ENCODE measurements at regions not wholly inside any gene's neighbourhood (a gene's known extent, or its start where the extent isn't known, plus 50 kb on each side); places are given as distances from the start of the nearest gene placed in this dataset.

- intact Hi-C loops (cut with micrococcal nuclease) (no loop called here), dilution Hi-C loops (cut with MboI; ENCODE audit: extremely low pct_ligation_motif_present, low sequenced_read_pairs) (no loop called here)
- POLR2A ChIA-PET, result no interaction called here
- Histone ChIP-seq H3K9ac (replicated peaks; ENCODE audit: extremely low read depth, insufficient read depth, low read length) (no peak overlapping the region), H3K27ac (ENCODE audit: insufficient read depth, low read depth, low read length) (no peak overlapping the region), H3K79me2 (ENCODE audit: control insufficient read depth, insufficient read depth, low read length) (no peaks in the 10 kb centered on the region), H3K4me1 (ENCODE audit: control insufficient read depth, extremely low read depth, insufficient read depth, low read length) (peaks cover 13% of the 10 kb centered on the region), H3K9me3 (replicated peaks; ENCODE audit: control insufficient read depth, insufficient read depth, low read length) (no peaks in the 10 kb centered on the region), H3K36me3 (ENCODE audit: control insufficient read depth in 2 of 2, extremely low read depth in 1 of 2, insufficient read depth in 2 of 2, low read length in 2 of 2) (peaks cover 0 to 13% of the 10 kb centered on the region in 2 experiments), H2AFZ (ENCODE audit: low read depth, low read length) (no peak overlapping the region), H3K9me1 (replicated peaks; ENCODE audit: control insufficient read depth, extremely low read depth, insufficient read depth, low read length) (no peaks in the 10 kb centered on the region), H4K20me1 (replicated peaks; ENCODE audit: control insufficient read depth, extremely low read depth, insufficient read depth, low read length) (no peaks in the 10 kb centered on the region), H3K4me3 (replicated peaks in 1 of 3; ENCODE audit: insufficient read depth in 1 of 3, low read depth in 1 of 3, low read length in 3 of 3) (no peak overlapping the region), H3K27me3 (ENCODE audit: control insufficient read depth in 2 of 2, insufficient read depth in 2 of 2, low read length in 2 of 2) (no peaks in the 10 kb centered on the region), H3K4me2 (ENCODE audit: insufficient read depth, low read length) (no peak overlapping the region)
- CTCF ChIA-PET, result no interaction called here
- TF ChIP-seq POLR2AphosphoS5 (IDR thresholded peaks at IDR 0.05; ENCODE audit: insufficient read depth, low read depth, low read length) (no peak), JUN (IDR thresholded peaks at IDR 0.05; ENCODE audit: borderline replicate concordance, insufficient read depth, insufficient read length, low read depth) (no peak), GATA2 (IDR thresholded peaks at IDR 0.05; ENCODE audit: insufficient read depth, insufficient read length, low read depth, low read length) (no peak)
- TF ChIP-seq, protein P1, sequence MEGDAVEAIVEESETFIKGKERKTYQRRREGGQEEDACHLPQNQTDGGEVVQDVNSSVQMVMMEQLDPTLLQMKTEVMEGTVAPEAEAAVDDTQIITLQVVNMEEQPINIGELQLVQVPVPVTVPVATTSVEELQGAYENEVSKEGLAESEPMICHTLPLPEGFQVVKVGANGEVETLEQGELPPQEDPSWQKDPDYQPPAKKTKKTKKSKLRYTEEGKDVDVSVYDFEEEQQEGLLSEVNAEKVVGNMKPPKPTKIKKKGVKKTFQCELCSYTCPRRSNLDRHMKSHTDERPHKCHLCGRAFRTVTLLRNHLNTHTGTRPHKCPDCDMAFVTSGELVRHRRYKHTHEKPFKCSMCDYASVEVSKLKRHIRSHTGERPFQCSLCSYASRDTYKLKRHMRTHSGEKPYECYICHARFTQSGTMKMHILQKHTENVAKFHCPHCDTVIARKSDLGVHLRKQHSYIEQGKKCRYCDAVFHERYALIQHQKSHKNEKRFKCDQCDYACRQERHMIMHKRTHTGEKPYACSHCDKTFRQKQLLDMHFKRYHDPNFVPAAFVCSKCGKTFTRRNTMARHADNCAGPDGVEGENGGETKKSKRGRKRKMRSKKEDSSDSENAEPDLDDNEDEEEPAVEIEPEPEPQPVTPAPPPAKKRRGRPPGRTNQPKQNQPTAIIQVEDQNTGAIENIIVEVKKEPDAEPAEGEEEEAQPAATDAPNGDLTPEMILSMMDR (IDR thresholded peaks at IDR 0.05; ENCODE audit: extremely low read depth in 1 of 2, insufficient read depth in 1 of 2, low read depth in 1 of 2, low read length in 2 of 2), result no peak
- no peak for DNase-seq (ENCODE audit: low read depth, low spot score)
- FAIRE-seq, result no peak
- no TSS peak for BruUV-seq (replicated peaks)
Observed at GRCh38 chr22:25351631-25352293, 132.3 kb downstream of the CRYBB2 start.

DNA sequence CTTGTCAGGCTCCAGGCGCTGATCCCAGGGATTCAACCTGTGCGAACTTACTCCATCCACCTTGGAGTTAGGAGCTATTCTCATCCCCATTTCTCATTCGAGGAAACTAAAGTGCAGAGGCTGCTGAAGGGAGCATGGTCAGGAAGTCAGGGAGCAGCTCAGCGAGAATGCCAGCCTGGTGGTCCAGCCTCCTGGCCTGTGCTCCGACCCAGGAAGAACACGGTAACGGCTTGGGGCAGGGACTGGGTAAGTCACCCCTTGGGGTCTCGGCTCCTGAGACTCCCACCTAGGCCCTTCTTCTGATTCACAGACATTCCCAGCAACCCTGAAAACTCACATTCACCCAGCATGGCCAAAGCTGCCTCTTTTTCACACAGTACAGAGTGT is 132.8 kb downstream of the CRYBB2 start:
- Histone ChIP-seq H3K4me1 (ENCODE audit: control insufficient read depth, extremely low read depth, insufficient read depth, low read length) (peaks cover 12% of the 10 kb centered on the region), H3K27me3 (ENCODE audit: control insufficient read depth in 2 of 2, insufficient read depth in 2 of 2, low read length in 2 of 2) (no peaks in the 10 kb centered on the region), H3K79me2 (ENCODE audit: control insufficient read depth, insufficient read depth, low read length) (no peaks in the 10 kb centered on the region), H3K9me3 (replicated peaks; ENCODE audit: control insufficient read depth, insufficient read depth, low read length) (no peaks in the 10 kb centered on the region), H3K4me2 (ENCODE audit: insufficient read depth, low read length) (no peak overlapping the region), H3K27ac (ENCODE audit: insufficient read depth, low read depth, low read length) (no peak overlapping the region), H3K9me1 (replicated peaks; ENCODE audit: control insufficient read depth, extremely low read depth, insufficient read depth, low read length) (no peaks in the 10 kb centered on the region), H4K20me1 (replicated peaks; ENCODE audit: control insufficient read depth, extremely low read depth, insufficient read depth, low read length) (no peaks in the 10 kb centered on the region), H2AFZ (ENCODE audit: low read depth, low read length) (no peak overlapping the region), H3K4me3 (replicated peaks in 1 of 3; ENCODE audit: insufficient read depth in 1 of 3, low read depth in 1 of 3, low read length in 3 of 3) (no peak overlapping the region), H3K9ac (replicated peaks; ENCODE audit: extremely low read depth, insufficient read depth, low read length) (no peak overlapping the region), H3K36me3 (ENCODE audit: control insufficient read depth in 2 of 2, extremely low read depth in 1 of 2, insufficient read depth in 2 of 2, low read length in 2 of 2) (peaks cover 0 to 13% of the 10 kb centered on the region in 2 experiments)
- POLR2A ChIA-PET, result no interaction called here
- CTCF ChIA-PET, result no interaction called here
- DNase-seq (ENCODE audit: low read depth, low spot score), result no peak
- no TSS peak for BruUV-seq (replicated peaks)
- dilution Hi-C loops (cut with MboI; ENCODE audit: extremely low pct_ligation_motif_present, low sequenced_read_pairs) (no loop called here), intact Hi-C loops (cut with micrococcal nuclease) (no loop called here)
- TF ChIP-seq EZH2 (IDR thresholded peaks at IDR 0.05; ENCODE audit: borderline replicate concordance, low read depth, low read length, severe bottlenecking) (no peak), POLR2AphosphoS5 (IDR thresholded peaks at IDR 0.05; ENCODE audit: insufficient read depth, low read depth, low read length) (no peak), FOS (IDR thresholded peaks at IDR 0.05; ENCODE audit: borderline replicate concordance, insufficient read depth, low read length) (no peak), JUN (IDR thresholded peaks at IDR 0.05; ENCODE audit: borderline replicate concordance, insufficient read depth, insufficient read length, low read depth) (no peak), POLR2A (IDR thresholded peaks at IDR 0.05; ENCODE audit: low read depth, low read length) (no peak), MYC (IDR thresholded peaks at IDR 0.05; ENCODE audit: low read depth, low read length) (no peak), GATA2 (IDR thresholded peaks at IDR 0.05; ENCODE audit: insufficient read depth, insufficient read length, low read depth, low read length) (no peak)
- TF ChIP-seq, protein P1 (IDR thresholded peaks at IDR 0.05; ENCODE audit: extremely low read depth in 1 of 2, insufficient read depth in 1 of 2, low read depth in 1 of 2, low read length in 2 of 2), result no peak
- TF ChIP-seq, protein P2, sequence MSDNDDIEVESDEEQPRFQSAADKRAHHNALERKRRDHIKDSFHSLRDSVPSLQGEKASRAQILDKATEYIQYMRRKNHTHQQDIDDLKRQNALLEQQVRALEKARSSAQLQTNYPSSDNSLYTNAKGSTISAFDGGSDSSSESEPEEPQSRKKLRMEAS (IDR thresholded peaks at IDR 0.05; ENCODE audit: insufficient read depth, insufficient read length), result no peak
- no peak for FAIRE-seq
